IPS DF 19.7 (cell line): ENCODE measurements at regions not wholly inside any gene's neighbourhood (a gene's known extent, or its start where the extent isn't known, plus 50 kb on each side); places are given as distances from the start of the nearest gene placed in this dataset.

Source experiments
- DNase-seq: peaks from one replicate; pipeline ENCODE4 v3.0.0-alpha.2; 2013; ENCODE audit warnings: low read depth, low spot score

- no peak for DNase-seq
Measured at GRCh38 chr20:11445891-11446290, 471.8 kb upstream of the BTBD3 start.

GRCh38 chr20:11447371-11448100, 470.2 kb upstream of the BTBD3 start:
- no peak for DNase-seq

GRCh38 chr20:11448554-11448953, 469.1 kb upstream of the BTBD3 start:
- DNase-seq: no peak

- no peak for DNase-seq
Measured at GRCh38 chr20:11451793-11452291, 465.9 kb upstream of the BTBD3 start.

- no peak for DNase-seq
Measured at GRCh38 chr20:11452326-11452725, 465.4 kb upstream of the BTBD3 start.

- DNase-seq: no peak
Measured at GRCh38 chr20:11453430-11453829, 464.3 kb upstream of the BTBD3 start.

GRCh38 chr20:11454966-11455799, 462.5 kb upstream of the BTBD3 start:
- DNase-seq: no peak

- DNase-seq: no peak
Measured at GRCh38 chr20:11457488-11457887, 460.2 kb upstream of the BTBD3 start.

- no peak for DNase-seq
Measured at GRCh38 chr20:11459090-11459890, 458.4 kb upstream of the BTBD3 start.

- DNase-seq: no peak
Measured at GRCh38 chr20:11467436-11467835, 450.3 kb upstream of the BTBD3 start.

- no peak for DNase-seq
Measured at GRCh38 chr20:11468880-11469279, 448.8 kb upstream of the BTBD3 start.

GRCh38 chr20:11469795-11470435, 447.8 kb upstream of the BTBD3 start:
- DNase-seq: no peak

- no peak for DNase-seq
Measured at GRCh38 chr20:11473983-11474382, 443.7 kb upstream of the BTBD3 start.

GRCh38 chr20:11483697-11484096, 434.0 kb upstream of the BTBD3 start:
- DNase-seq: no peak

- no peak for DNase-seq
Measured at GRCh38 chr20:11484479-11484878, 433.2 kb upstream of the BTBD3 start.

- DNase-seq: no peak
Measured at GRCh38 chr20:11492386-11492785, 425.3 kb upstream of the BTBD3 start.

- no peak for DNase-seq
Measured at GRCh38 chr20:11492846-11493245, 424.8 kb upstream of the BTBD3 start.

GRCh38 chr20:11496380-11496779, 421.3 kb upstream of the BTBD3 start:
- DNase-seq: no peak

GRCh38 chr20:11497545-11497944, 420.1 kb upstream of the BTBD3 start:
- DNase-seq: no peak

GRCh38 chr20:11499101-11499634, 418.5 kb upstream of the BTBD3 start:
- DNase-seq: no peak

- no peak for DNase-seq
Measured at GRCh38 chr20:11502061-11502460, 415.6 kb upstream of the BTBD3 start.
